Neural cell (in vitro differentiated cells): ENCODE measurements at regions not wholly inside any gene's neighbourhood (a gene's known extent, or its start where the extent isn't known, plus 50 kb on each side); places are given as distances from the start of the nearest gene placed in this dataset.

Experiments used
- H2AFZ ChIP-seq: fragments of 200-600, 300-800 bp; sonication (generic), shearing (Covaris generic); 2 replicates; pipeline ENCODE4 v1.6.0; 2014; ENCODE audit warnings: low read depth, mild to moderate bottlenecking, antibody characterized with exemption, low read length, moderate library complexity
- H3F3A ChIP-seq: fragments of 200-600 bp; shearing (Covaris generic); 2 replicates; pipeline ENCODE4 v1.6.1; 2016; ENCODE audit warnings: mild to moderate bottlenecking, moderate library complexity, mixed read lengths, antibody characterized with exemption, low read length; ENCODE audit not compliant: insufficient read depth, poor library complexity, severe bottlenecking
- H3K27ac ChIP-seq: fragments of 200-600, 300-800 bp; sonication (generic), shearing (Covaris generic); 2 replicates; pipeline ENCODE4 v1.5.1; 2014; ENCODE audit warnings: mild to moderate bottlenecking, low read length, moderate library complexity
- H3K27me3 ChIP-seq: fragments of 300-800, 200-600 bp; sonication (generic), shearing (Covaris generic); 2 replicates; pipeline ENCODE4 v1.6.0; 2014; ENCODE audit warnings: mild to moderate bottlenecking, low read depth, low read length, moderate library complexity; ENCODE audit not compliant: insufficient read depth
- H3K36me3 ChIP-seq: fragments of 300-800, 200-600 bp; sonication (generic), shearing (Covaris generic); 2 replicates; pipeline ENCODE4 v1.5.1; 2014; ENCODE audit warnings: mild to moderate bottlenecking, antibody characterized with exemption, low read length, moderate library complexity; ENCODE audit not compliant: insufficient read depth
- H3K4me2 ChIP-seq: fragments of 300-800, 200-600 bp; sonication (generic), shearing (Covaris generic); 2 replicates; pipeline ENCODE4 v1.6.0; 2014; ENCODE audit warnings: mild to moderate bottlenecking, low read length
- H3K4me3 ChIP-seq: fragments of 300-800, 200-600 bp; sonication (generic), shearing (Covaris generic); 2 replicates; pipeline ENCODE4 v1.5.1; 2014; ENCODE audit warnings: mild to moderate bottlenecking, low read length, moderate library complexity
- H3K79me2 ChIP-seq: fragments of 200-600 bp; shearing (Covaris generic); replicated peaks from 2 replicates; pipeline ENCODE4 v1.6.0; 2014; ENCODE audit warnings: mild to moderate bottlenecking, low read length, moderate library complexity; ENCODE audit not compliant: insufficient read depth
- H3K9ac ChIP-seq: fragments of 300-800, 200-600 bp; sonication (generic), shearing (Covaris generic); 2 replicates; pipeline ENCODE4 v1.6.1; 2016; ENCODE audit warnings: mild to moderate bottlenecking, low read length, mixed read lengths
- H3K9me2 ChIP-seq: fragments of 200-600 bp; shearing (Covaris generic); 2 replicates; pipeline ENCODE4 v1.6.1; 2016; ENCODE audit warnings: mild to moderate bottlenecking, low read length, mixed read lengths; ENCODE audit not compliant: insufficient read depth
- H3K9me3 ChIP-seq: fragments of 200-600, 300-800 bp; sonication (generic), shearing (Covaris generic); 2 replicates; pipeline ENCODE4 v1.6.1; 2016; ENCODE audit warnings: mild to moderate bottlenecking, mixed run types, low read length, moderate library complexity, mixed read lengths
- H4K20me1 ChIP-seq: fragments of 200-600 bp; shearing (Covaris generic); 2 replicates; pipeline ENCODE4 v1.6.1; 2016; ENCODE audit warnings: mild to moderate bottlenecking, mixed run types; ENCODE audit not compliant: insufficient read depth
- CTCF ChIP-seq: fragments of 450-650 bp; IDR thresholded peaks from 2 replicates; pipeline ENCODE4 v1.5.1; 2014; ENCODE audit warnings: antibody characterized with exemption, mild to moderate bottlenecking, moderate library complexity; ENCODE audit not compliant: poor library complexity, severe bottlenecking
- EP300 ChIP-seq: fragments of 450-650 bp; conservative IDR thresholded peaks from 2 replicates; pipeline ENCODE4 v1.6.1; 2014; ENCODE audit warnings: antibody characterized with exemption, mild to moderate bottlenecking, moderate library complexity; ENCODE audit not compliant: poor library complexity, severe bottlenecking
- EZH2 ChIP-seq: fragments of 200-600, 300-800 bp; shearing (Covaris generic), sonication (generic); IDR thresholded peaks from 2 replicates; pipeline ENCODE4 v1.6.1; 2014; ENCODE audit warnings: antibody characterized with exemption, low read length, borderline replicate concordance, mild to moderate bottlenecking; ENCODE audit not compliant: insufficient read depth, poor library complexity, severe bottlenecking
- MXI1 ChIP-seq: fragments of 450-650 bp; conservative IDR thresholded peaks from 2 replicates; pipeline ENCODE4 v1.6.1; 2014; ENCODE audit warnings: antibody characterized with exemption, mild to moderate bottlenecking; ENCODE audit not compliant: poor library complexity, severe bottlenecking
- POLR2AphosphoS5 ChIP-seq: IDR thresholded peaks from 2 replicates; pipeline ENCODE4 v1.6.1; 2012
- RAD21 ChIP-seq: fragments of 450-650 bp; conservative IDR thresholded peaks from 2 replicates; pipeline ENCODE4 v1.6.1; 2014; ENCODE audit warnings: antibody characterized with exemption, mild to moderate bottlenecking, moderate library complexity
- REST ChIP-seq: IDR thresholded peaks from 2 replicates; pipeline ENCODE4 v1.6.1; 2012; ENCODE audit warnings: borderline replicate concordance
- SMC3 ChIP-seq: fragments of 450-650 bp; conservative IDR thresholded peaks from 2 replicates; pipeline ENCODE4 v1.6.1; 2014; ENCODE audit warnings: antibody characterized with exemption, mild to moderate bottlenecking, moderate library complexity; ENCODE audit not compliant: poor library complexity
- TAF1 ChIP-seq: IDR thresholded peaks from 2 replicates; pipeline ENCODE4 v1.6.1; 2012; ENCODE audit warnings: low read depth

- Histone ChIP-seq H3K4me2 (no peak overlapping the region), H3K4me3 (no peak overlapping the region), H3K27ac (no peak overlapping the region), H3K9me3 (no peaks in the 10 kb centered on the region), H3K9me2 (no peaks in the 10 kb centered on the region), H3K9ac (no peak overlapping the region), H3K27me3 (no peaks in the 10 kb centered on the region), H3F3A (no peaks in the 10 kb centered on the region), H3K79me2 (no peaks in the 10 kb centered on the region), H3K36me3 (no peaks in the 10 kb centered on the region), H4K20me1 (no peaks in the 10 kb centered on the region), H2AFZ (no peak overlapping the region)
- TF ChIP-seq TAF1: no peak
- no peak for TF ChIP-seq EP300
- no peak for TF ChIP-seq REST
- no peak for TF ChIP-seq RAD21
- no peak for TF ChIP-seq POLR2AphosphoS5
- TF ChIP-seq MXI1: no peak
- no peak for TF ChIP-seq EZH2
- no peak for TF ChIP-seq SMC3
- no peak for TF ChIP-seq CTCF
Measured at GRCh38 chr4:157706155-157706554, 466.7 kb downstream of the GASK1B start.

GRCh38 chr4:157702831-157703230 lies 470.0 kb downstream of the GASK1B start:
- TF ChIP-seq RAD21 (no peak), SMC3 (no peak), CTCF (no peak), MXI1 (no peak), POLR2AphosphoS5 (no peak), EZH2 (no peak), TAF1 (no peak), EP300 (no peak), REST (no peak)
- Histone ChIP-seq H3K4me2 (no peak overlapping the region), H3K9ac (no peak overlapping the region), H3K27me3 (no peaks in the 10 kb centered on the region), H3K36me3 (no peaks in the 10 kb centered on the region), H3K9me3 (no peaks in the 10 kb centered on the region), H3K4me3 (no peak overlapping the region), H3F3A (no peaks in the 10 kb centered on the region), H3K9me2 (no peaks in the 10 kb centered on the region), H2AFZ (no peak overlapping the region), H3K79me2 (no peaks in the 10 kb centered on the region), H4K20me1 (no peaks in the 10 kb centered on the region), H3K27ac (no peak overlapping the region)
